OCI-LY7 (cell line): ENCODE measurements at regions not wholly inside any gene's neighbourhood (a gene's known extent, or its start where the extent isn't known, plus 50 kb on each side); places are given as distances from the start of the nearest gene placed in this dataset.

ENCODE experiments used
- BruUV-seq: library from RNA; stranded (reverse); fragments of 400-500 nt; replicated peaks from 2 replicates; lab custom pipeline; 2021; lab: Mats Ljungman, UMichigan
- CTCF ChIA-PET: fragments of 300-600 bp; sonication (Branson Sonifier 250); formaldehyde crosslinking; loops from one replicate; lab custom pipeline; 2022; ENCODE audit warnings: antibody characterized with exemption; ENCODE audit not compliant: unreplicated experiment; lab: Charles Lee
- POLR2A ChIA-PET: fragments of 300-600 bp; sonication (Branson Sonifier 250); formaldehyde crosslinking; loops from one replicate; lab custom pipeline; 2022; ENCODE audit warnings: antibody characterized with exemption; lab: Charles Lee
- DNase-seq: peaks from one replicate; pipeline ENCODE4 v3.0.0-alpha.2; 2015; ENCODE audit warnings: low spot score
- H2AFZ ChIP-seq: fragments of 200-600 bp; sonication (generic), shearing (Covaris generic); 2 replicates; pipeline ENCODE4 v1.6.1; 2014; ENCODE audit warnings: mild to moderate bottlenecking, antibody characterized with exemption, low read length, moderate library complexity
- H3K27ac ChIP-seq: fragments of 200-600 bp; sonication (generic); 2 replicates; pipeline ENCODE4 v1.5.1; 2014; ENCODE audit warnings: mixed run types, low read depth, mild to moderate bottlenecking, moderate library complexity, low read length, inconsistent platforms; ENCODE audit not compliant: poor library complexity, severe bottlenecking
- H3K36me3 ChIP-seq: fragments of 200-600 bp; sonication (generic); 2 replicates; pipeline ENCODE4 v1.6.1; 2014; ENCODE audit warnings: mild to moderate bottlenecking, antibody characterized with exemption, low read length, moderate library complexity, mixed read lengths; ENCODE audit not compliant: insufficient read depth
- H3K4me1 ChIP-seq: fragments of 200-600 bp; sonication (generic); 2 replicates; pipeline ENCODE4 v1.5.1; 2014; ENCODE audit warnings: mild to moderate bottlenecking, low read length; ENCODE audit not compliant: insufficient read depth, poor library complexity, severe bottlenecking
- H3K4me2 ChIP-seq: fragments of 200-600 bp; sonication (generic); 2 replicates; pipeline ENCODE4 v1.6.1; 2014; ENCODE audit warnings: mild to moderate bottlenecking, low read length
- H3K4me3 ChIP-seq: fragments of 200-600 bp; sonication (generic); 2 replicates; pipeline ENCODE4 v1.5.1; 2014; ENCODE audit warnings: mild to moderate bottlenecking, low read depth, low read length; ENCODE audit not compliant: poor library complexity, severe bottlenecking
- H3K79me2 ChIP-seq: fragments of 200-600 bp; sonication (generic); 2 replicates; pipeline ENCODE4 v1.6.1; 2016; ENCODE audit warnings: low read depth, mild to moderate bottlenecking, low read length, moderate library complexity, mixed read lengths; ENCODE audit not compliant: insufficient read depth
- H3K9me2 ChIP-seq: fragments of 200-600 bp; sonication (generic); 2 replicates; pipeline ENCODE4 v1.6.1; 2016; ENCODE audit warnings: mild to moderate bottlenecking, low read length, mixed read lengths; ENCODE audit not compliant: insufficient read depth
- H3K9me3 ChIP-seq: fragments of 200-600 bp; sonication (generic); 2 replicates; pipeline ENCODE4 v1.6.1; 2014; ENCODE audit warnings: mild to moderate bottlenecking, mixed run types, low read length, mixed read lengths
- H4K20me1 ChIP-seq: fragments of 200-600 bp; sonication (generic); 2 replicates; pipeline ENCODE4 v1.6.1; 2014; ENCODE audit warnings: mild to moderate bottlenecking, antibody characterized with exemption, low read length, moderate library complexity, mixed read lengths; ENCODE audit not compliant: insufficient read depth
- EZH2phosphoT487 ChIP-seq: fragments of 200-600 bp; sonication (generic); IDR thresholded peaks from 2 replicates; pipeline ENCODE4 v1.6.1; 2018; ENCODE audit warnings: low read depth, borderline replicate concordance, mild to moderate bottlenecking, mixed run types, antibody characterized with exemption, low read length, moderate library complexity, mixed read lengths
- intact Hi-C: fragments of 100-400 bp; cut with micrococcal nuclease; formaldehyde crosslinking; loops from one replicate; pipeline ENCODE4 v1.10.0; 2022; ENCODE audit not compliant: unreplicated experiment
- TF ChIP-seq, protein P1 (sequence below): fragments of 200-600 bp; sonication (generic); conservative IDR thresholded peaks from 2 replicates; pipeline ENCODE4 v1.5.1; 2014; ENCODE audit warnings: mild to moderate bottlenecking, antibody characterized with exemption, low read length, moderate library complexity, mixed read lengths

DNA sequence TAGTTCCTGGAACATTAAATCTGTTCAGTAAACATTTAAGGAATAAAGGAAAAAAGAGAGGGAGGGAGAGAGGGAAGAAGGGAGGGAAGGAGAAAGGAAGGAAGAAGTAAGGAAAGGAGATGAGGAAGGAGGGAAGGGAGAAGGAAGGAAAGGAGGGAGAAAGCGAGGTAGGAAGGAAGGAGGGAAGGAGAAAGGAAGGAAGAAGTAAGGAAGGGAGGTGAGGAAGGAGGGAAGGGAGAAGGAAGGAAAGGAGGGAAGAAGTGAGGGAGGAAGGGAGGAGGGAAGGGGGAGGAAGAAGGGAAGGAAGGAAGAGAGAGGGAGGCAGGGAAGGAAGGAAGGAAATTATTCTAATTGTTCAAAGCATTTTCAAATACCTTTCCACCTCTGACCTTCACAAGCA lies 77.2 kb upstream of the JUN start:
- no TSS peak for BruUV-seq
- DNase-seq: no peak
- H3K4me1 ChIP-seq: peaks cover 16% of the 10 kb centered on the region
- H3K9me2 ChIP-seq: no peaks in the 10 kb centered on the region
- ChIA-PET POLR2A (interaction anchor here (0.6 to 0.8 kb wide), 5 partner anchors 18 to 940 kb away, joined by 3 to 7 read pairs (median 5); no protein-coding TSS in a partner anchor), CTCF (no interaction called here)
- TF ChIP-seq, protein P1, sequence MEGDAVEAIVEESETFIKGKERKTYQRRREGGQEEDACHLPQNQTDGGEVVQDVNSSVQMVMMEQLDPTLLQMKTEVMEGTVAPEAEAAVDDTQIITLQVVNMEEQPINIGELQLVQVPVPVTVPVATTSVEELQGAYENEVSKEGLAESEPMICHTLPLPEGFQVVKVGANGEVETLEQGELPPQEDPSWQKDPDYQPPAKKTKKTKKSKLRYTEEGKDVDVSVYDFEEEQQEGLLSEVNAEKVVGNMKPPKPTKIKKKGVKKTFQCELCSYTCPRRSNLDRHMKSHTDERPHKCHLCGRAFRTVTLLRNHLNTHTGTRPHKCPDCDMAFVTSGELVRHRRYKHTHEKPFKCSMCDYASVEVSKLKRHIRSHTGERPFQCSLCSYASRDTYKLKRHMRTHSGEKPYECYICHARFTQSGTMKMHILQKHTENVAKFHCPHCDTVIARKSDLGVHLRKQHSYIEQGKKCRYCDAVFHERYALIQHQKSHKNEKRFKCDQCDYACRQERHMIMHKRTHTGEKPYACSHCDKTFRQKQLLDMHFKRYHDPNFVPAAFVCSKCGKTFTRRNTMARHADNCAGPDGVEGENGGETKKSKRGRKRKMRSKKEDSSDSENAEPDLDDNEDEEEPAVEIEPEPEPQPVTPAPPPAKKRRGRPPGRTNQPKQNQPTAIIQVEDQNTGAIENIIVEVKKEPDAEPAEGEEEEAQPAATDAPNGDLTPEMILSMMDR: no peak
- no peak for TF ChIP-seq EZH2phosphoT487
- no peak overlapping the region for H3K4me2 ChIP-seq
- 0 out of 2 replicates have a peak, but pooled peaks cover 2% of the 10 kb centered on the region for H3K9me3 ChIP-seq
- H4K20me1 ChIP-seq: no peaks in the 10 kb centered on the region
- no peak overlapping the region for H3K4me3 ChIP-seq
- no peak overlapping the region for H3K27ac ChIP-seq
- H3K36me3 ChIP-seq: no peaks in the 10 kb centered on the region
- H3K79me2 ChIP-seq: no peaks in the 10 kb centered on the region
- no peak overlapping the region for H2AFZ ChIP-seq
- intact Hi-C loops: no loop called here

DNA sequence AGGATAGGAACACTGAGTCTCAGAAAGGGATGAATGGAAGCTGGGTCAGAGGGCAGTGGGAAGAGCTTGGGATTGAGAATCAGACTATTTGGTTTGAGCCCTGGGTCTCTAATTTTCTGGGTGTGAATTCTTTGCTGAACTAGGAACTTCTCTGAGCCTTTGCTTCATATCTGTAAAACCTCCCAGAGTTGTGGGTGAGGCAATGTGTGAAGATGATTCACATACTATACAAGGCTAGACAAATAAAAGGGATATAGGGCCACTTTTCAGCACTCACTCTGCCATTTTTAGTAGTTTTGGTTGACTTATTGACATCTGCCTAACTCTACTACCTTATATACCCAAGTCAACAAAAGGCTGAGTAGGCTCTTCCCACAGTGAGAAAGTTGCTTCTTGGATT lies 77.7 kb upstream of the JUN start:
- Histone ChIP-seq H3K4me1 (peaks cover 16% of the 10 kb centered on the region), H3K36me3 (no peaks in the 10 kb centered on the region), H3K79me2 (no peaks in the 10 kb centered on the region), H3K4me2 (no peak overlapping the region), H3K4me3 (no peak overlapping the region), H3K9me2 (no peaks in the 10 kb centered on the region), H4K20me1 (no peaks in the 10 kb centered on the region), H3K27ac (no peak overlapping the region), H3K9me3 (0 out of 2 replicates have a peak, but pooled peaks cover 2% of the 10 kb centered on the region), H2AFZ (no peak overlapping the region)
- DNase-seq: no peak
- intact Hi-C loops: no loop called here
- no TSS peak for BruUV-seq
- CTCF ChIA-PET: no interaction called here
- POLR2A ChIA-PET: no interaction called here
- TF ChIP-seq, protein P1: no peak
- TF ChIP-seq EZH2phosphoT487: no peak

DNA sequence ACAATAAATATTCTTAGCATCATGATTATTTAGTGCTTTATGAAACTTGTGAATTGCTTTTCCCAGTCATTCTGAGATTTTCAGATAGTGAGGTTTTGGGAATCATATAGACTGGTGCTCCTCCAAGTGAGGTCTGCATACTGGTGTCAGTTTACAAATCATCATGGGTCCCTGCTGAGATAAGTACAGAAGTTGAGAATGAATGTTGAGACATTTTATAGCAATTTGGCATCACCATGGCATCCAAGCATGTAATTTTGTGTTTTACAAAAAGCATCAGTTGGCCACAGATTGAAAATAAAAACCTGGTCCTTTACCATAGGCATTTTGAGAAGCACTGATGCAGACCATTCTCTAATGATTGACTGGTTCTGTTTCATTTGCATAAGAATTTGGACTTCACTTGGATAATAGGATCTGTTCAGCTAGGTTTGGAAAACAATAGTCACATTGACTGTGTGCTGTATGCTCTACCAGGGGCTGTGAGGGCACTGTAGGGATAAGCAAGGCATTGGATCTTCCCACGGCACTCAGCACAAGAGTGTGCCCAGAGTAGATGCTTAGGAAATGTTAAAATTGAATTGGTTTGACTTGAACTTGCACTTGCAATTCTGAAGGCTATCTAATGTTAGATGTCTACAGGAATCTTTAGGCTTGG lies 79.0 kb upstream of the JUN start:
- Histone ChIP-seq H3K36me3 (no peaks in the 10 kb centered on the region), H3K27ac (no peak overlapping the region), H3K79me2 (no peaks in the 10 kb centered on the region), H3K4me2 (no peak overlapping the region), H2AFZ (no peak overlapping the region), H3K9me3 (no peaks in the 10 kb centered on the region), H3K9me2 (no peaks in the 10 kb centered on the region), H3K4me3 (no peak overlapping the region), H3K4me1 (peaks cover 13% of the 10 kb centered on the region), H4K20me1 (no peaks in the 10 kb centered on the region)
- TF ChIP-seq, protein P1: no peak
- no peak for TF ChIP-seq EZH2phosphoT487
- ChIA-PET POLR2A (interaction anchor here (1.1 kb wide), 1 partner anchor 111 kb away, joined by 3 read pairs; no protein-coding TSS in a partner anchor), CTCF (no interaction called here)
- BruUV-seq: no TSS peak
- intact Hi-C loops: no loop called here
- DNase-seq: no peak
